Ovary (tissue), 3 donors: ENCODE measurements at regions not wholly inside any gene's neighbourhood (a gene's known extent, or its start where the extent isn't known, plus 50 kb on each side); places are given as distances from the start of the nearest gene placed in this dataset.

ENCODE experiments used
- CTCF ChIP-seq, 3 donors: fragments of 450-650 bp in 2 of 3; fragments of 200-600 bp in 1 of 3; IDR thresholded peaks; one replicate each; pipeline versions ENCODE4 v1.5.1 to v1.8.0; 2016 to 2022; ENCODE audit warnings: antibody characterized with exemption in 3 of 3, mild to moderate bottlenecking in 1 of 3
- POLR2A ChIP-seq: fragments of 450-650 bp; IDR thresholded peaks from one replicate; pipeline ENCODE4 v1.6.1; 2017; ENCODE audit warnings: antibody characterized with exemption, mild to moderate bottlenecking, moderate library complexity
- donor health status: DM: no; HTN: no; CAD: no.

GRCh38 chr18:24546307-24546706 is 85.9 kb downstream of the HRH4 start:
- TF ChIP-seq POLR2A (no peak), CTCF (IDR thresholded peaks at IDR 0.05) (no peak)
